HFFc6 (cell line): ENCODE measurements at regions not wholly inside any gene's neighbourhood (a gene's known extent, or its start where the extent isn't known, plus 50 kb on each side); places are given as distances from the start of the nearest gene placed in this dataset.

Experiments
- DNase-seq: peaks from one replicate; pipeline ENCODE4 v3.0.0-alpha.2; 2018
- H3K27ac Mint-ChIP-seq: 2 replicates; pipeline ENCODE4 v1.8.0; 2020; ENCODE audit warnings: mild to moderate bottlenecking, mixed read lengths
- H3K27me3 Mint-ChIP-seq: 2 replicates; pipeline ENCODE4 v1.8.0; 2021; ENCODE audit warnings: mild to moderate bottlenecking, moderate library complexity, mixed read lengths; ENCODE audit not compliant: insufficient read depth
- H3K36me3 Mint-ChIP-seq: 2 replicates; pipeline ENCODE4 v1.8.0; 2021; ENCODE audit warnings: low read depth, mixed read lengths
- H3K4me1 Mint-ChIP-seq: 2 replicates; pipeline ENCODE4 v1.8.0; 2020; ENCODE audit warnings: low read depth, mixed read lengths
- H3K4me3 Mint-ChIP-seq: 2 replicates; pipeline ENCODE4 v1.8.0; 2020; ENCODE audit warnings: mild to moderate bottlenecking, moderate library complexity, mixed read lengths
- H3K9me3 Mint-ChIP-seq: 2 replicates; pipeline ENCODE4 v1.8.0; 2020; ENCODE audit warnings: mild to moderate bottlenecking, mixed read lengths
- CTCF ChIP-seq: fragments of 200-600 bp; sonication (generic); IDR thresholded peaks from 2 replicates; pipeline ENCODE4 v1.5.0; 2021; ENCODE audit warnings: antibody characterized with exemption, mild to moderate bottlenecking

- no peak for DNase-seq
- no peak for TF ChIP-seq CTCF
- H3K27ac Mint-ChIP-seq, result no peak overlapping the region
- H3K36me3 Mint-ChIP-seq, result no peaks in the 10 kb centered on the region; the same call in 1 of the 2 replicates
- H3K9me3 Mint-ChIP-seq, result peaks cover 19% of the 10 kb centered on the region
- H3K27me3 Mint-ChIP-seq, result peaks cover 8% of the 10 kb centered on the region; the same call in 1 of the 2 replicates
- no peaks in the 10 kb centered on the region for H3K4me1 Mint-ChIP-seq
- H3K4me3 Mint-ChIP-seq, result no peak overlapping the region
Measured at GRCh38 chr5:54927097-54927746, 58.2 kb downstream of the ESM1 start.

- no peak overlapping the region for H3K27ac Mint-ChIP-seq
- H3K27me3 Mint-ChIP-seq, result peaks cover 12% of the 10 kb centered on the region; the same call in 1 of the 2 replicates
- no peak for TF ChIP-seq CTCF
- H3K9me3 Mint-ChIP-seq, result peaks cover 19% of the 10 kb centered on the region
- no peaks in the 10 kb centered on the region for H3K4me1 Mint-ChIP-seq
- H3K4me3 Mint-ChIP-seq, result no peak overlapping the region
- H3K36me3 Mint-ChIP-seq, result peaks cover 4% of the 10 kb centered on the region; the same call in 1 of the 2 replicates
- no peak for DNase-seq
Measured at GRCh38 chr5:54924487-54924886, 60.9 kb downstream of the ESM1 start.

GRCh38 chr5:54917323-54917722 is 68.1 kb downstream of the ESM1 start:
- TF ChIP-seq CTCF, result no peak
- H3K4me3 Mint-ChIP-seq, result no peak overlapping the region
- 0 out of 2 replicates have a peak, but pooled peaks cover 4% of the 10 kb centered on the region for H3K36me3 Mint-ChIP-seq
- no peak for DNase-seq
- H3K9me3 Mint-ChIP-seq, result no peaks in the 10 kb centered on the region
- H3K27me3 Mint-ChIP-seq, result peaks cover 6% of the 10 kb centered on the region
- no peak overlapping the region for H3K27ac Mint-ChIP-seq
- H3K4me1 Mint-ChIP-seq, result peaks cover 13% of the 10 kb centered on the region

- no peaks in the 10 kb centered on the region for H3K9me3 Mint-ChIP-seq
- TF ChIP-seq CTCF, result no peak
- no peaks in the 10 kb centered on the region for H3K36me3 Mint-ChIP-seq
- H3K27me3 Mint-ChIP-seq, result peaks cover 3% of the 10 kb centered on the region
- DNase-seq, result no peak
- H3K27ac Mint-ChIP-seq, result no peak overlapping the region
- no peak overlapping the region for H3K4me3 Mint-ChIP-seq
- H3K4me1 Mint-ChIP-seq, result peaks cover 30% of the 10 kb centered on the region
Measured at GRCh38 chr5:54915466-54916027, 69.8 kb downstream of the ESM1 start.

GRCh38 chr5:54912021-54912420 is 73.4 kb downstream of the ESM1 start:
- no peak overlapping the region for H3K4me3 Mint-ChIP-seq
- TF ChIP-seq CTCF, result no peak
- DNase-seq, result no peak
- H3K36me3 Mint-ChIP-seq, result peaks cover 7% of the 10 kb centered on the region
- H3K27ac Mint-ChIP-seq, result no peak overlapping the region
- H3K9me3 Mint-ChIP-seq, result peaks cover 6% of the 10 kb centered on the region; the same call in 1 of the 2 replicates
- H3K27me3 Mint-ChIP-seq, result no peaks in the 10 kb centered on the region
- peaks cover 52% of the 10 kb centered on the region for H3K4me1 Mint-ChIP-seq
